H9 (cell line): ENCODE measurements at regions not wholly inside any gene's neighbourhood (a gene's known extent, or its start where the extent isn't known, plus 50 kb on each side); places are given as distances from the start of the nearest gene placed in this dataset.
A peak's percentile ranks its signal among the peaks of the same experiment; 100 is the strongest.

Source experiments
- DNase-seq: peaks from one replicate; pipeline ENCODE4 v3.0.0-alpha.2; 2017
- H2AFZ ChIP-seq: one replicate; pipeline ENCODE4 v1.6.1; 2013; ENCODE audit warnings: mild to moderate bottlenecking, low read length, control low read depth, moderate library complexity
- H2AK5ac ChIP-seq: 2 replicates; pipeline ENCODE4 v1.6.1; 2013; ENCODE audit warnings: low read length, control low read depth, mixed read lengths; ENCODE audit not compliant: insufficient read length
- H2BK120ac ChIP-seq: one replicate; pipeline ENCODE4 v1.6.1; 2013; ENCODE audit warnings: low read depth, mild to moderate bottlenecking, low read length, control low read depth, inconsistent platforms; ENCODE audit not compliant: poor library complexity, severe bottlenecking
- H2BK12ac ChIP-seq: 2 replicates; pipeline ENCODE4 v1.6.1; 2013; ENCODE audit warnings: low read length, control low read depth, mixed read lengths, low read depth; ENCODE audit not compliant: insufficient read length
- H2BK15ac ChIP-seq: 2 replicates; pipeline ENCODE4 v1.6.1; 2013; ENCODE audit warnings: low read depth, low read length, control low read depth
- H2BK20ac ChIP-seq: one replicate; pipeline ENCODE4 v1.6.1; 2013; ENCODE audit warnings: low read depth, mild to moderate bottlenecking, low read length, control low read depth, inconsistent platforms; ENCODE audit not compliant: poor library complexity, severe bottlenecking
- H2BK5ac ChIP-seq: 2 replicates; pipeline ENCODE4 v1.6.1; 2013; ENCODE audit warnings: low read length, control low read depth, mixed read lengths; ENCODE audit not compliant: insufficient read length
- H3K14ac ChIP-seq: 2 replicates; pipeline ENCODE4 v1.6.1; 2013; ENCODE audit warnings: low read length, control low read depth; ENCODE audit not compliant: insufficient read depth
- H3K18ac ChIP-seq: 2 replicates; pipeline ENCODE4 v1.6.1; 2013; ENCODE audit warnings: low read depth, mild to moderate bottlenecking, mixed read lengths, low read length, control low read depth; ENCODE audit not compliant: insufficient read length
- H3K23ac ChIP-seq: 2 replicates; pipeline ENCODE4 v1.6.1; 2013; ENCODE audit warnings: low read length, control low read depth, mixed read lengths, low read depth; ENCODE audit not compliant: insufficient read length
- H3K23me2 ChIP-seq: 2 replicates; pipeline ENCODE4 v1.6.1; 2013; ENCODE audit warnings: low read depth, mild to moderate bottlenecking, mixed read lengths, low read length, control low read depth; ENCODE audit not compliant: insufficient read length, poor library complexity, severe bottlenecking
- H3K27ac ChIP-seq: 2 replicates; pipeline ENCODE4 v1.5.1; 2013; ENCODE audit warnings: low read length, control low read depth, mixed read lengths, low read depth; ENCODE audit not compliant: insufficient read length
- H3K27me3 ChIP-seq: 2 replicates; pipeline ENCODE4 v1.6.1; 2013; ENCODE audit warnings: low read length, control low read depth, inconsistent platforms; ENCODE audit not compliant: insufficient read depth
- H3K4ac ChIP-seq: 2 replicates; pipeline ENCODE4 v1.6.1; 2013; ENCODE audit warnings: low read depth, mild to moderate bottlenecking, control low read depth, inconsistent platforms, low read length, moderate library complexity
- H3K4me1 ChIP-seq: 2 replicates; pipeline ENCODE4 v1.6.1; 2013; ENCODE audit warnings: low read length, control low read depth, inconsistent platforms; ENCODE audit not compliant: insufficient read depth
- H3K4me2 ChIP-seq: 2 replicates; pipeline ENCODE4 v1.6.1; 2013; ENCODE audit warnings: low read length, control low read depth, mixed read lengths; ENCODE audit not compliant: insufficient read length, insufficient read depth
- H3K56ac ChIP-seq: 2 replicates; pipeline ENCODE4 v1.6.1; 2013; ENCODE audit warnings: low read depth, mild to moderate bottlenecking, mixed read lengths, low read length, control low read depth; ENCODE audit not compliant: insufficient read length
- H3K79me1 ChIP-seq: 2 replicates; pipeline ENCODE4 v1.6.1; 2013; ENCODE audit warnings: low read depth, mild to moderate bottlenecking, moderate library complexity, low read length, control low read depth, inconsistent platforms; ENCODE audit not compliant: insufficient read depth, poor library complexity, severe bottlenecking
- H3K79me2 ChIP-seq: 2 replicates; pipeline ENCODE4 v1.6.1; 2013; ENCODE audit warnings: low read length, control low read depth, inconsistent platforms; ENCODE audit not compliant: insufficient read depth
- H3K9ac ChIP-seq: 2 replicates; pipeline ENCODE4 v1.6.1; 2013; ENCODE audit warnings: low read length, control low read depth, mixed read lengths; ENCODE audit not compliant: insufficient read length; ENCODE audit errors: extremely low read depth
- H3K9me3 ChIP-seq: one replicate; pipeline ENCODE4 v1.6.1; 2013; ENCODE audit warnings: low read depth, low read length, inconsistent platforms; ENCODE audit not compliant: control insufficient read depth
- H3T11ph ChIP-seq: one replicate; pipeline ENCODE4 v1.6.1; 2013; ENCODE audit warnings: mild to moderate bottlenecking, low read length, control low read depth, inconsistent platforms
- H4K20me1 ChIP-seq: one replicate; pipeline ENCODE4 v1.6.1; 2013; ENCODE audit not compliant: control insufficient read depth, insufficient read length, insufficient read depth
- H4K5ac ChIP-seq: 2 replicates; pipeline ENCODE4 v1.6.1; 2013; ENCODE audit warnings: low read depth, mild to moderate bottlenecking, mixed read lengths, low read length, control low read depth; ENCODE audit not compliant: insufficient read length
- H4K8ac ChIP-seq: replicated peaks from 2 replicates; pipeline ENCODE4 v1.6.1; 2013; ENCODE audit warnings: low read length, control low read depth, mixed read lengths, low read depth; ENCODE audit not compliant: insufficient read length
- H4K91ac ChIP-seq: 2 replicates; pipeline ENCODE4 v1.6.1; 2013; ENCODE audit warnings: low read depth, mild to moderate bottlenecking, moderate library complexity, mixed read lengths, low read length, control low read depth; ENCODE audit not compliant: insufficient read length
- H3K27ac Mint-ChIP-seq, 3 experiments: 2 replicates in 2 of 3; 3 replicates in 1 of 3; pipeline ENCODE4 v1.8.0; 2020 to 2021; ENCODE audit warnings: mixed read lengths in 3 of 3, mild to moderate bottlenecking in 1 of 3, moderate library complexity in 1 of 3
- H3K27me3 Mint-ChIP-seq: 2 replicates; pipeline ENCODE4 v1.8.0; 2021; ENCODE audit warnings: low read depth, mild to moderate bottlenecking, moderate library complexity, mixed read lengths
- H3K36me3 Mint-ChIP-seq, 3 experiments: 2 replicates in 2 of 3; 3 replicates in 1 of 3; pipeline ENCODE4 v1.8.0; 2020 to 2021; ENCODE audit warnings: low read depth in 3 of 3, mixed read lengths in 3 of 3; ENCODE audit not compliant: insufficient read depth in 1 of 3
- H3K4me1 Mint-ChIP-seq, 2 experiments: 2 replicates each; pipeline ENCODE4 v1.8.0; 2020; ENCODE audit warnings: mixed read lengths in 2 of 2
- H3K4me3 Mint-ChIP-seq, 2 experiments: 2 replicates in 1 of 2; 3 replicates in 1 of 2; pipeline ENCODE4 v1.8.0; 2020 to 2021; ENCODE audit warnings: mild to moderate bottlenecking in 2 of 2, mixed read lengths in 2 of 2, moderate library complexity in 1 of 2
- H3K9me3 Mint-ChIP-seq, 2 experiments: 2 replicates in 1 of 2; 3 replicates in 1 of 2; pipeline ENCODE4 v1.8.0; 2020; ENCODE audit warnings: mild to moderate bottlenecking in 2 of 2, mixed read lengths in 2 of 2, moderate library complexity in 1 of 2
- CTCF ChIP-seq: fragments of 200-600 bp; sonication (generic); conservative IDR thresholded peaks from 3 replicates; pipeline ENCODE4 v1.8.0; 2021; ENCODE audit warnings: antibody characterized with exemption, mild to moderate bottlenecking
- WGBS: extraction: QIAGEN DNeasy Blood & Tissue Kit; methylation state at CpG from one replicate; pipeline ENCODE4 v1.1.7; 2013; ENCODE audit warnings: missing lambda C conversion rate, low lambda C conversion rate, mixed read lengths; ENCODE audit not compliant: insufficient read length; ENCODE audit errors: extremely low coverage; 5-methylcytosine and 5-hydroxymethylcytosine counted together

DNA sequence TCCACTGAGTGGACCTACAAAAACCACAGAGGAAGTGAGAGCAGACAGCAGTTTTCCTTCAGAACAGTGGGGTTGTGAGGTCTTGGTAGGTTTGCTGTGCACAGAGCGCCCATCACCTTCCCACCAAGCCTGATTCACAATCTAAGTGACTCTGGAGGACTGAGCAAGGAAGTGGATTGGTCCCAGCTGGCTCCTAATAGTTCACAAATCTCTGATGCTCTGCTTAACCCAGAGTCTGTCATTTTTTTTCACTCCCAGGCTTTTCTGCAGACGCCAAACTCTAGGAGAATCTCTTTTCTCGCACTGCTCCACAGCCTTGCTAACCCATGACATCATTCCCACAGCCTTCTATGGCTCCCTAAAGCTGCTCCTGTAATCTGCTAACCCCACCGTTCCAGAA lies 280.4 kb downstream of the C1D start:
- H4K91ac ChIP-seq, result no peak overlapping the region
- H2BK5ac ChIP-seq, result no peak overlapping the region
- H3K27me3 Mint-ChIP-seq, result 0 out of 2 replicates have a peak, but pooled peaks cover 3% of the 10 kb centered on the region
- no peak overlapping the region for H2BK12ac ChIP-seq
- no peak overlapping the region for H2BK15ac ChIP-seq
- no peaks in the 10 kb centered on the region for H3K23me2 ChIP-seq
- no peak overlapping the region for H2BK120ac ChIP-seq
- H3K18ac ChIP-seq, result no peak overlapping the region
- H4K8ac ChIP-seq, result no peak overlapping the region
- no peak overlapping the region for H3K4ac ChIP-seq
- no peak overlapping the region for H2AK5ac ChIP-seq
- no peaks in the 10 kb centered on the region for H3K4me1 Mint-ChIP-seq
- H4K5ac ChIP-seq, result no peak overlapping the region
- H3K27ac Mint-ChIP-seq, result no peak overlapping the region
- no peaks in the 10 kb centered on the region for H3K79me2 ChIP-seq
- H3K56ac ChIP-seq, result no peak overlapping the region
- no peaks in the 10 kb centered on the region for H3K4me1 ChIP-seq
- no peak overlapping the region for H3K9ac ChIP-seq
- no peak overlapping the region for H3K27ac ChIP-seq
- H3K9me3 Mint-ChIP-seq, result no peaks in the 10 kb centered on the region
- H3K79me1 ChIP-seq, result no peaks in the 10 kb centered on the region
- no peak overlapping the region for H2AFZ ChIP-seq
- H3K27me3 ChIP-seq, result no peaks in the 10 kb centered on the region
- no peaks in the 10 kb centered on the region for H3K9me3 ChIP-seq
- whole genome bisulfite sequencing, result no CpG with 5 or more reads among the region's 4 CpGs
- H3K4me3 Mint-ChIP-seq, result no peak overlapping the region
- no peak for TF ChIP-seq CTCF
- no peak overlapping the region for H3K4me2 ChIP-seq
- no peak for DNase-seq
- H3K14ac ChIP-seq, result 0 out of 2 replicates have a peak overlapping the region, but pooled peaks have one; percentile 65
- no peaks in the 10 kb centered on the region for H3K36me3 Mint-ChIP-seq
- H2BK20ac ChIP-seq, result no peak overlapping the region
- H3K23ac ChIP-seq, result no peak overlapping the region
- no peaks in the 10 kb centered on the region for H4K20me1 ChIP-seq
- H3T11ph ChIP-seq, result no peak overlapping the region
